OCI-LY7 (cell line): ENCODE measurements at regions not wholly inside any gene's neighbourhood (a gene's known extent, or its start where the extent isn't known, plus 50 kb on each side); places are given as distances from the start of the nearest gene placed in this dataset.

ENCODE experiments used
- BruUV-seq: library from RNA; stranded (reverse); fragments of 400-500 nt; replicated peaks from 2 replicates; lab custom pipeline; 2021; lab: Mats Ljungman, UMichigan
- CTCF ChIA-PET: fragments of 300-600 bp; sonication (Branson Sonifier 250); formaldehyde crosslinking; loops from one replicate; lab custom pipeline; 2022; ENCODE audit warnings: antibody characterized with exemption; ENCODE audit not compliant: unreplicated experiment; lab: Charles Lee
- POLR2A ChIA-PET: fragments of 300-600 bp; sonication (Branson Sonifier 250); formaldehyde crosslinking; loops from one replicate; lab custom pipeline; 2022; ENCODE audit warnings: antibody characterized with exemption; lab: Charles Lee
- DNase-seq: peaks from one replicate; pipeline ENCODE4 v3.0.0-alpha.2; 2015; ENCODE audit warnings: low spot score
- H2AFZ ChIP-seq: fragments of 200-600 bp; sonication (generic), shearing (Covaris generic); 2 replicates; pipeline ENCODE4 v1.6.1; 2014; ENCODE audit warnings: mild to moderate bottlenecking, antibody characterized with exemption, low read length, moderate library complexity
- H3K27ac ChIP-seq: fragments of 200-600 bp; sonication (generic); 2 replicates; pipeline ENCODE4 v1.5.1; 2014; ENCODE audit warnings: mixed run types, low read depth, mild to moderate bottlenecking, moderate library complexity, low read length, inconsistent platforms; ENCODE audit not compliant: poor library complexity, severe bottlenecking
- H3K36me3 ChIP-seq: fragments of 200-600 bp; sonication (generic); 2 replicates; pipeline ENCODE4 v1.6.1; 2014; ENCODE audit warnings: mild to moderate bottlenecking, antibody characterized with exemption, low read length, moderate library complexity, mixed read lengths; ENCODE audit not compliant: insufficient read depth
- H3K4me1 ChIP-seq: fragments of 200-600 bp; sonication (generic); 2 replicates; pipeline ENCODE4 v1.5.1; 2014; ENCODE audit warnings: mild to moderate bottlenecking, low read length; ENCODE audit not compliant: insufficient read depth, poor library complexity, severe bottlenecking
- H3K4me2 ChIP-seq: fragments of 200-600 bp; sonication (generic); 2 replicates; pipeline ENCODE4 v1.6.1; 2014; ENCODE audit warnings: mild to moderate bottlenecking, low read length
- H3K4me3 ChIP-seq: fragments of 200-600 bp; sonication (generic); 2 replicates; pipeline ENCODE4 v1.5.1; 2014; ENCODE audit warnings: mild to moderate bottlenecking, low read depth, low read length; ENCODE audit not compliant: poor library complexity, severe bottlenecking
- H3K79me2 ChIP-seq: fragments of 200-600 bp; sonication (generic); 2 replicates; pipeline ENCODE4 v1.6.1; 2016; ENCODE audit warnings: low read depth, mild to moderate bottlenecking, low read length, moderate library complexity, mixed read lengths; ENCODE audit not compliant: insufficient read depth
- H3K9me2 ChIP-seq: fragments of 200-600 bp; sonication (generic); 2 replicates; pipeline ENCODE4 v1.6.1; 2016; ENCODE audit warnings: mild to moderate bottlenecking, low read length, mixed read lengths; ENCODE audit not compliant: insufficient read depth
- H3K9me3 ChIP-seq: fragments of 200-600 bp; sonication (generic); 2 replicates; pipeline ENCODE4 v1.6.1; 2014; ENCODE audit warnings: mild to moderate bottlenecking, mixed run types, low read length, mixed read lengths
- H4K20me1 ChIP-seq: fragments of 200-600 bp; sonication (generic); 2 replicates; pipeline ENCODE4 v1.6.1; 2014; ENCODE audit warnings: mild to moderate bottlenecking, antibody characterized with exemption, low read length, moderate library complexity, mixed read lengths; ENCODE audit not compliant: insufficient read depth
- EZH2phosphoT487 ChIP-seq: fragments of 200-600 bp; sonication (generic); IDR thresholded peaks from 2 replicates; pipeline ENCODE4 v1.6.1; 2018; ENCODE audit warnings: low read depth, borderline replicate concordance, mild to moderate bottlenecking, mixed run types, antibody characterized with exemption, low read length, moderate library complexity, mixed read lengths
- intact Hi-C: fragments of 100-400 bp; cut with micrococcal nuclease; formaldehyde crosslinking; loops from one replicate; pipeline ENCODE4 v1.10.0; 2022; ENCODE audit not compliant: unreplicated experiment
- TF ChIP-seq, protein P1 (sequence below): fragments of 200-600 bp; sonication (generic); conservative IDR thresholded peaks from 2 replicates; pipeline ENCODE4 v1.5.1; 2014; ENCODE audit warnings: mild to moderate bottlenecking, antibody characterized with exemption, low read length, moderate library complexity, mixed read lengths

DNA sequence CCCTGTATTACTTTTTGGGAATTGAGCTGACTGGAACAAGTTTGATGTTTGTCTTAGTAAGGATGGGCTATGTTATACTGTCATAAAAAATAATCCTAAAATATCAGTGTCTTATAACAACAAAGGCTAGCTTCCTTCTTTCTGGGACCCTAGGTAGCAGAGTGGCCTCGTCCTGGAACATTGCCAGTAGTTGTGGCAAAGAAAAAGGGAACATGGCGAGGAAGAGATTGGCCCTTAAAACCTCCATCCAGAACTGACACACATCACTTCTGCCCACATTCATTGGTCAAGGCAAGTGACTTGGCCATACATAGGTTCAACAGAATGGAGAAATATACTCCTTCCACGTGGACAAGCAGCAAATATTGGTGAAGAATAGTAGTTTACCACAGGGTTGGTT, 287.9 kb downstream of the PPP1R2C start:
- Histone ChIP-seq H3K4me3 (no peak overlapping the region), H3K27ac (no peak overlapping the region), H3K79me2 (no peaks in the 10 kb centered on the region), H3K9me3 (no peaks in the 10 kb centered on the region), H4K20me1 (no peaks in the 10 kb centered on the region), H3K36me3 (no peaks in the 10 kb centered on the region), H3K4me2 (no peak overlapping the region), H3K9me2 (no peaks in the 10 kb centered on the region), H3K4me1 (peaks cover 19% of the 10 kb centered on the region), H2AFZ (no peak overlapping the region)
- no TSS peak for BruUV-seq
- intact Hi-C loops: no loop called here
- ChIA-PET CTCF (no interaction called here), POLR2A (no interaction called here)
- TF ChIP-seq, protein P1, sequence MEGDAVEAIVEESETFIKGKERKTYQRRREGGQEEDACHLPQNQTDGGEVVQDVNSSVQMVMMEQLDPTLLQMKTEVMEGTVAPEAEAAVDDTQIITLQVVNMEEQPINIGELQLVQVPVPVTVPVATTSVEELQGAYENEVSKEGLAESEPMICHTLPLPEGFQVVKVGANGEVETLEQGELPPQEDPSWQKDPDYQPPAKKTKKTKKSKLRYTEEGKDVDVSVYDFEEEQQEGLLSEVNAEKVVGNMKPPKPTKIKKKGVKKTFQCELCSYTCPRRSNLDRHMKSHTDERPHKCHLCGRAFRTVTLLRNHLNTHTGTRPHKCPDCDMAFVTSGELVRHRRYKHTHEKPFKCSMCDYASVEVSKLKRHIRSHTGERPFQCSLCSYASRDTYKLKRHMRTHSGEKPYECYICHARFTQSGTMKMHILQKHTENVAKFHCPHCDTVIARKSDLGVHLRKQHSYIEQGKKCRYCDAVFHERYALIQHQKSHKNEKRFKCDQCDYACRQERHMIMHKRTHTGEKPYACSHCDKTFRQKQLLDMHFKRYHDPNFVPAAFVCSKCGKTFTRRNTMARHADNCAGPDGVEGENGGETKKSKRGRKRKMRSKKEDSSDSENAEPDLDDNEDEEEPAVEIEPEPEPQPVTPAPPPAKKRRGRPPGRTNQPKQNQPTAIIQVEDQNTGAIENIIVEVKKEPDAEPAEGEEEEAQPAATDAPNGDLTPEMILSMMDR: no peak
- TF ChIP-seq EZH2phosphoT487: no peak
- DNase-seq: no peak

DNA sequence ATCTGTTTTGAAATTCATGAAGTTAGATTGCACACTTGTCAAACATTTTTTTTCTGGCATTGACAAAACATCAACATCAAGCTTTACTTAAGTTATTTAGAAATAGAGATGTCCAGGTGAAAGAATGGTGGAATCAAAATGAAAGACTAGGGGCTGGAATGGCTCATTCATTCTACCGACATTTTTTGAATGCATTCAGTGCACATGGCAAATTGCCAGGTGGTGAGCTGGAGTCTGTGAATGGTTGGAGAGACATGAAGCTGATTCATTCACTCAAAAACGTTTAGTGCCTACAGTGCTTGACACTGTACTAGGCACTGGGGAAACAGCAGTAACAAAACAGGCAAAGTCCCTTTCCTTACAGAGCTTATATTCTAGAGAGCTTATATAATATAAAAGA, 292.4 kb downstream of the PPP1R2C start:
- no peaks in the 10 kb centered on the region for H3K9me2 ChIP-seq
- no peaks in the 10 kb centered on the region for H4K20me1 ChIP-seq
- H2AFZ ChIP-seq: no peak overlapping the region
- POLR2A ChIA-PET: interaction anchor here (0.7 kb wide), 1 partner anchor 121 kb away, joined by 3 read pairs; no protein-coding TSS in a partner anchor
- H3K4me2 ChIP-seq: no peak overlapping the region
- TF ChIP-seq, protein P1: no peak
- no peak for TF ChIP-seq EZH2phosphoT487
- BruUV-seq: no TSS peak
- no peak overlapping the region for H3K4me3 ChIP-seq
- no peak overlapping the region for H3K27ac ChIP-seq
- DNase-seq: no peak
- CTCF ChIA-PET: no interaction called here
- H3K36me3 ChIP-seq: no peaks in the 10 kb centered on the region
- peaks cover 2% of the 10 kb centered on the region for H3K4me1 ChIP-seq
- H3K9me3 ChIP-seq: no peaks in the 10 kb centered on the region
- no peaks in the 10 kb centered on the region for H3K79me2 ChIP-seq
- intact Hi-C loops: no loop called here

DNA sequence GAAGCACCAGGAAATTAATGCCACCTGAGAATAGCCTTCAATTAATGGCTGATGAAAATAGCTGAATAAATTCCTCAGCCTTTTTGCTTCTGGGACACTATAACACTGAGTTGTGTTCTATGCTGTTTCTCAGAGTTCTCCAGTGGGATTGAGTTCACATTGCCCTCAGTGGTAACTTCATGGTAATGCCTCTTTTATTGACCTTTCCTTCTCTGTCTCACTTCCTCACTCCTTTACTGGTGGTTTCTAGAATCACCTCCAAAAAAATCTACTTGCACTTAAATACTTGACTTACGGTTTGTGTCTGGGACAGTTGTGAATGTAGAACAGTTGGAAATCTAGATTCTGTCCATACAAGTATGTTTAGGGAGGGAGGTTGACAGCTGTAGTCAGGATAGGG, 293.7 kb downstream of the PPP1R2C start:
- Histone ChIP-seq H3K4me2 (no peak overlapping the region), H3K9me3 (no peaks in the 10 kb centered on the region), H3K79me2 (no peaks in the 10 kb centered on the region), H4K20me1 (no peaks in the 10 kb centered on the region), H3K4me3 (no peak overlapping the region), H2AFZ (no peak overlapping the region), H3K36me3 (no peaks in the 10 kb centered on the region), H3K9me2 (no peaks in the 10 kb centered on the region), H3K4me1 (no peaks in the 10 kb centered on the region), H3K27ac (no peak overlapping the region)
- DNase-seq: no peak
- ChIA-PET CTCF (no interaction called here), POLR2A (no interaction called here)
- no TSS peak for BruUV-seq
- intact Hi-C loops: no loop called here
- TF ChIP-seq, protein P1: no peak
- TF ChIP-seq EZH2phosphoT487: no peak
